Testis (tissue), 2 donors: ENCODE measurements at regions not wholly inside any gene's neighbourhood (a gene's known extent, or its start where the extent isn't known, plus 50 kb on each side); places are given as distances from the start of the nearest gene placed in this dataset.
"Not testable (repeated sequence)": the region's sequence is repeated elsewhere in the genome, so short reads cannot be mapped to it uniquely, and the experiment has no call there.

ENCODE experiments used
- DNase-seq: peaks from one replicate; pipeline ENCODE4 v3.0.0-alpha.2; 2019
- H3K27ac ChIP-seq, 2 donors: fragments of 200-600 bp; sonication (generic); one replicate each; pipeline ENCODE4 v1.5.1; 2019
- H3K27me3 ChIP-seq: fragments of 200-600 bp; sonication (generic); one replicate; pipeline ENCODE4 v1.5.1; 2019
- H3K36me3 ChIP-seq: fragments of 200-600 bp; sonication (generic); one replicate; pipeline ENCODE4 v1.5.1; 2017; ENCODE audit warnings: low read depth; ENCODE audit errors: missing control alignments
- H3K4me1 ChIP-seq: fragments of 200-600 bp; sonication (generic); one replicate; pipeline ENCODE4 v1.5.1; 2019
- H3K4me3 ChIP-seq, 2 donors: fragments of 200-600 bp; sonication (generic); one replicate each; pipeline ENCODE4 v1.5.1; 2017 to 2019
- H3K9me3 ChIP-seq: fragments of 200-600 bp; sonication (generic); one replicate; pipeline ENCODE4 v1.5.1; 2017
- CTCF ChIP-seq, 3 experiments: fragments of 450-650 bp in 2 of 3; fragments of 200-600 bp in 1 of 3; sonication (generic) in 1 of 3; IDR thresholded peaks; one replicate each; pipeline ENCODE4 v1.5.1; 2016 to 2019; ENCODE audit warnings: antibody characterized with exemption in 3 of 3, mild to moderate bottlenecking in 2 of 3, moderate library complexity in 1 of 3
- POLR2A ChIP-seq: fragments of 450-650 bp; IDR thresholded peaks from one replicate; pipeline ENCODE4 v1.6.1; 2017; ENCODE audit warnings: antibody characterized with exemption, mild to moderate bottlenecking, moderate library complexity
- WGBS, 2 donors: methylation state at CpG; one replicate each; pipeline ENCODE4 v1.1.5; 2018; 5-methylcytosine and 5-hydroxymethylcytosine counted together
- intact Hi-C: fragments of 100-400 bp; cut with DNase I; formaldehyde crosslinking; loops from one replicate; pipeline ENCODE4 v1.15.1; 2023; ENCODE audit warnings: low total_unique reads

DNA sequence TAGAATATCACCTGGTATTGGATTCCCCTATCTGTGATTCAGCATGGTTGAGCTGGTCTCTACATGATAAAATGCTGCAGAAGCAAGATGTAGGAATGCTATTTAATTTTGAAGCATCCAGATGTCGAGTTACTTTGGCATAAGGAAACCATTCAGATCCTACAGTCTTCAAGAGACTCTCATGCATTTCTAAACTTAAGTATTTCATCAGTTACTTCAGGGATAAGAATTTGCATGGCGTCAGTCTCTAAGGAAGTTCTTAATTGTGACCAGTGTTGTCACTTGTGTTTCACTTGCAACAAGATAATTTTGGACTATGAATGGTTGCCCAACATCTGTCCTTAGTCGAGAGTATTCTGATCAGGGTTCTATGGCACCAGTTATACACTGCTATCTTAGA is 192.4 kb downstream of the CCNG2 start:
- WGBS, 2 donors = 63 to 82% methylated on average over 3 of the region's 3 CpGs
- Histone ChIP-seq H3K27me3 (no peaks in the 10 kb centered on the region), H3K36me3 (no peaks in the 10 kb centered on the region), H3K9me3 (no peaks in the 10 kb centered on the region), H3K27ac (no peak overlapping the region), H3K4me3 (no peak overlapping the region), H3K4me1 (no peaks in the 10 kb centered on the region)
- DNase-seq = no peak
- TF ChIP-seq CTCF (IDR thresholded peaks at IDR 0.05) = no peak
- no peak for TF ChIP-seq POLR2A
- intact Hi-C loops = no loop called here

- Histone ChIP-seq H3K27me3 (no peaks in the 10 kb centered on the region), H3K27ac (no peak overlapping the region), H3K4me3 (no peak overlapping the region), H3K9me3 (no peaks in the 10 kb centered on the region), H3K36me3 (no peaks in the 10 kb centered on the region), H3K4me1 (no peaks in the 10 kb centered on the region)
- TF ChIP-seq CTCF (IDR thresholded peaks at IDR 0.05) (no peak), POLR2A (no peak)
- WGBS, 2 donors = 69 to 82% methylated on average over 1 of the region's 1 CpG
- intact Hi-C loops = no loop called here
- no peak for DNase-seq
These were observed 192.8 kb downstream of the CCNG2 start for GRCh38 chr4:77349796-77350195.

GRCh38 chr4:77352192-77352591 is 195.2 kb downstream of the CCNG2 start:
- 85 to 95% methylated on average over 1 of the region's 1 CpG for WGBS, 2 donors
- DNase-seq = no peak
- H3K27me3 ChIP-seq = no peaks in the 10 kb centered on the region
- H3K9me3 ChIP-seq = no peaks in the 10 kb centered on the region
- no peak overlapping the region for H3K27ac ChIP-seq
- H3K4me1 ChIP-seq = no peaks in the 10 kb centered on the region
- TF ChIP-seq CTCF (IDR thresholded peaks at IDR 0.05) (no peak), POLR2A (no peak)
- intact Hi-C loops = no loop called here
- no peaks in the 10 kb centered on the region for H3K36me3 ChIP-seq
- H3K4me3 ChIP-seq = no peak overlapping the region

DNA sequence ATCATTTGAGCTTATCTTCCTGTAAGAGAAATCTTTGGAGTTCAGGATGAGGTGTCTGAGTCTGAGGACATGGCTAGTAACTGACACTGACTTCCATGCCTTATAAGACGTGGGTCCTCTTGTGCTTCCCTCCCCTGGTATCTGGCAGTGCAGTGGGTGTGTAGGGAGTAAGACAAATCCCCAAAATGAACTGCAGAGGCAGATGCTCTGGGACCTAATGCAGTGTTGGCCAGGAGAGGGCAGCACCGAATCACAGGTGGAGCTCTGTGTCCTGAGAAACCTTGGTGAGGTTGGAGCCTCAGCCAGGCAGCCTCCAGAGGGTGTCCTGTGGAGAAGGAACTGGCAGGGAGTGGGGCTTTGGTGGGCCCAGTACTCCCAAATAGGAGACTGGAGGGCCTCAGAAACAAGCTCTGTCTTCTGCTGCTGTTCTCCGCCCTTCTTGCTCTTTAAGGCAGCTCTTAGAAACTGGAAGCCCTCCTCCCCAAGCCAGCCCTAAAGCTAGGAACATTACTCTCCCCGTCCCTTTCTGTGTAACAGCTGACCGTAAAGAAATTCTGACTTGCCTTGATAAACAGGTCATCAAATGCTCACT is 196.8 kb downstream of the CCNG2 start:
- H3K4me3 ChIP-seq, DNase-seq, H3K27ac ChIP-seq, H3K4me1 ChIP-seq, intact Hi-C loops, H3K36me3 ChIP-seq, H3K9me3 ChIP-seq, H3K27me3 ChIP-seq: not testable (repeated sequence)
- WGBS, 2 donors = 25 to 64% methylated on average over 1 to 5 of the region's 5 CpGs

- no peak for DNase-seq
- H3K4me1 ChIP-seq = no peaks in the 10 kb centered on the region
- TF ChIP-seq CTCF (IDR thresholded peaks at IDR 0.05) (no peak), POLR2A (no peak)
- no peaks in the 10 kb centered on the region for H3K27me3 ChIP-seq
- no peak overlapping the region for H3K4me3 ChIP-seq
- 20 to 52% methylated on average over 1 of the region's 1 CpG for WGBS, 2 donors
- no peak overlapping the region for H3K27ac ChIP-seq
- intact Hi-C loops = no loop called here
- no peaks in the 10 kb centered on the region for H3K9me3 ChIP-seq
- H3K36me3 ChIP-seq = no peaks in the 10 kb centered on the region
These were observed 197.5 kb downstream of the CCNG2 start for GRCh38 chr4:77354550-77354949.
